CD4-positive, alpha-beta T cell treated with Interleukin-12 subunit alpha and Interleukin-12 subunit beta, for 1 hour (primary cell): ENCODE measurements at regions not wholly inside any gene's neighbourhood (a gene's known extent, or its start where the extent isn't known, plus 50 kb on each side); places are given as distances from the start of the nearest gene placed in this dataset.

Source experiments
- DNase-seq: peaks from one replicate; pipeline ENCODE4 v3.0.0-alpha.2; 2020

DNA sequence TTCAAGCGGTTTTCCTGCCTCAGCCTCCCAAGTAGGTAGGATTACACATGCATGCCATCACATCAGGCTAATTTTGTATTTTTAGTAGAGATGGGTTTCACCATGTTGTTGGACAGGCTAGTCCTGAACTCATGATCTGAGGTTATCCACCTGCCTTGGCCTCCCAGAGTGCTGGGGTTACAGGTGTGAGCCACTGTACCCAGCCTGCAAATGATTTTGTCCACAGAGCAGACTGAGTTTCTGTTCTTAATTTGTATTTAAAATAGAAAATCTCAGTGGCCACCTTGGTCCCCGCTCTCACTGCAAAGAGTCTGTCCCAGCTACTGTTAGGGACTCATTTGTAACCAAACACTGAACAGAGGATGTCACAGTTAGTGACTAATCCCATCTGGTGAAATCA is 415.7 kb upstream of the RBFOX1 start:
- no peak for DNase-seq

DNA sequence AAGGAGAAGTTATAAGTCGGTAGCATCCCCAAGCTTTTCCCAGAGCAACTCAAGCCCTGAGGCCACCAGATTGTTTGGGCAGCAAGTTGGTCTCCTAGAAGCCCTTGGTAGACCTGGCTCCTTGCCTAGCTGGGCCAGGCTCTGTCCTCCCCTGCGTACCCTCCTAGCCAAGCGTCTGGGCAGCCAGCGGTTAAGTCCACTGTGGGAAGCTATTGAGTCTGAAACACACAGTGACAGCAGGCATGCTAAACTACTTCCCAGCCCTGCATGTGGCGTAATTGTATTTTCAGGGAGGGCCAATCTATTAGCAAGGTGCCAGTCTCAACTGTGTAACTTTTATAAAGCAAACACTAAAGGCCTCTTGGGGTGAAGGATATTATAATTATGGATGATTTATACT is 419.1 kb upstream of the RBFOX1 start:
- no peak for DNase-seq

DNA sequence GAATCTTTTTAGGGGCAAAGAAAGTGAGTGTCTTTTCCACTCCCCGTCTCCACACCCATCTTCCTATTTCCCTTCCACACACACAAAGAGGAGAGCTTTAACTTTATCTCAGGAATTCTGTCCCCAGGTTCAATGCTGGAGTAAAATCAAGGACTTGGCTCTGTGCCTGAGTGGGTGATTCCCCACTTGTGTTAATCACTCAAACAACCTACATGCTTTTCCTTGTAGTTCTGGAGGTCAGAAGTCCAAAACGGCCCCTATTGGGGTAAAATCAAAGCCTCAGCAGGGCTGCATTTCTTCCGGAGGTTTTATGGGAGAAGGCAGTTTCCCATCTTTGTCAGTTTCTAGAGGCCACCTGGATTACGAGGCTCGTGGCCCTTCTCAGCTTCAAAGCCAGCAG is 422.3 kb upstream of the RBFOX1 start:
- no peak for DNase-seq

DNA sequence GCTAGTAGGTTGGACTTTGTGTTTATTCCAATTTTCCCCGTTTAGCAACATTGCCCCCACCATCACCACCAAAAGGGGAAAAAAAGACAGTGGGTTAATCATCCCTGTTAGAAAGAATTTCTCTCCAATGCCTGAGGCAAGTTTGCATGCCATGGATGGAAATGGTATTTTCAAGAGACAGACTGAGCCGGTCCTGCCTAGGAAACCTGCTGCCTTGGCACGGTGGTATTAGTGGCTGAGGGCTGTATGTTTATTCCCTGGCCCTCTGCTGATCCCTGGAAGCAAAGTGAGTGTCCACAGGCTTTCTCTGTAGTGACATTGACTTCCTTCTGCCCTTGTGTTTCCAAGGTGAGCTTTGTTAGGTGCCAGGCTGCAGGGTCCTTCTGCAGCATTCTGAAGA is 427.0 kb upstream of the RBFOX1 start:
- no peak for DNase-seq

DNA sequence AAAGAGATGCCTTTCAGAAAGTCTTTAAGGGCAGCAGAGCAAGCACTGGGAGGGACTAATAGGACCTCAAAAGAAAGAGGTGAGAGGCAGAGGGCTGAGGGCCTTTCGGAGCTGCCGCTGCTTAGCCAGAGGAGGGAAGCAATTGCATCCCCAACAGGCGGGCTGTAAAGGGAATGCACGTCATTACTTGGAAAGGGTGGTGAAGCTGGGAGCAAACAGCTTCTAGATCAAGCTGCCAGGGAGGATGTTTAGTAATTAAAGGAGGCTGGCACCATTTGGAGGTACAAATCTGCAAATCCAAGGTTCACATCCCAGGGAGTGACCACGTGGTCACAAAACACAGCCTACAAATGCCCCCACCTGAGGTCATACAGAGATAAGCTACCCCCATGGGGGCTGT is 429.0 kb upstream of the RBFOX1 start:
- no peak for DNase-seq

DNA sequence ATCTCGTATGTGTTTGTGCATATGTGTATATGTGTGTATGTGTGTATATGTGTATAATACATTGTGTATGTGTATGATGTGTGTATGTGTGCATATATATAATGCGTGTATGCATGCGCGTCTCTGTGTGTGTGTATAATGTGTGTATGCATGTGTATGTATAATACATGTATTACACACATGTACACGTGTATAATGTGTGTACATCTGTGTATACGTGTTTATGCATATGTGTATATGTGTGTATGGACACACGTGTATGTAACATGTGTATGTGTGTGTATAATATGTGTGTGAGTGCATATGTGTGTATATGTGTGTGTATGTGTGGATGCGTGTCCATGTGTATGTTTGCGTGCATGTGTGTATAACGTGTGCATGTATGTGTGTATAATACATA is 433.7 kb upstream of the RBFOX1 start:
- no peak for DNase-seq

DNA sequence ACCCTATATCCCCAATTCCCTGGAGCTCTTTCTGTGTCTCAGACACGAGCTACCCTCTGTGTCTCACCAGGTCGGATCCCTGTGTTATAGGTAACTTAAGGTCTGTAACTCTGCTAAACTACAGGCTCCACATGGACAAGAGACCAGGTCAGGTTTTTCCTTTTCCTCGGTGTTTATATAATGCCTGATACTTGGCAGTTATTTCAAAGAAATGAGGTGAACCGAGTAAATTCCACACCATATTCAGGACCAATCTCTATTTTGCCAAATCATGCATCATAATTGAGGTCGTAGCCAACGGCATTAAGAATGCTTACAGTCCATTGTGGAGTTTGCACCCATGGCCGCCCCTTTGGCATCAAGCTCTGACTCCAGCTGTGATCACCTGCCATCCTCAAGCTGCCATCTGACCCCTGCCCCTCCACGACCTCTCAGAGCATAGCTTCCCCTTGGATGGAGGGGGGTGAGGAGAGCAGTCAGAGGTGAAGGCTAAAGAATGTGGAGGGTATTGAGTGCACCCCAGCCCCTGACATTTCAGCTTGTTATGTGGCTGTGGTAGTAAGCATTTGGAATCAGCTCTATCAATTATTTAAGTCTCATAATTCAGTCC is 434.7 kb upstream of the RBFOX1 start:
- no peak for DNase-seq

DNA sequence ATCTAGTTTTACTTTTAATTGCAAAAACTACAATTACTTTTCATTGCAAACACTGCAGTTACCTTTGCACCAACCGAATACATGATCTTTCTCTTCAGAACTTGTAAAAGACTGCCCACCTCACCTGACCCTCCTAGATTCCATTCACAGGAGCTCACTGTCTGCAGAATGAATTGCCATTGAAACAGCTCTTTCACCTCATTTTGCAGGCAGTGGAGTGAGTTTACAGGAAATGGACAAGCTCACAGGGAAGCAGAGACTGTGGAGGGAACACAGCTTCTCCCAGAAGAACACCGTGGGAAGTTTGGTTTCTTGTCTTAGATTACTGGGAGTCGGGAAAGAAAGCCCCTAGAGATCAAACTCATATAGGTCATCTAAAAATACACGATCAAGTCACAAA is 439.7 kb upstream of the RBFOX1 start:
- no peak for DNase-seq

- no peak for DNase-seq
Observed at GRCh38 chr16:6891496-6891895, 441.1 kb upstream of the RBFOX1 start.

- DNase-seq = no peak
Observed at GRCh38 chr16:6888531-6888930, 444.1 kb upstream of the RBFOX1 start.

DNA sequence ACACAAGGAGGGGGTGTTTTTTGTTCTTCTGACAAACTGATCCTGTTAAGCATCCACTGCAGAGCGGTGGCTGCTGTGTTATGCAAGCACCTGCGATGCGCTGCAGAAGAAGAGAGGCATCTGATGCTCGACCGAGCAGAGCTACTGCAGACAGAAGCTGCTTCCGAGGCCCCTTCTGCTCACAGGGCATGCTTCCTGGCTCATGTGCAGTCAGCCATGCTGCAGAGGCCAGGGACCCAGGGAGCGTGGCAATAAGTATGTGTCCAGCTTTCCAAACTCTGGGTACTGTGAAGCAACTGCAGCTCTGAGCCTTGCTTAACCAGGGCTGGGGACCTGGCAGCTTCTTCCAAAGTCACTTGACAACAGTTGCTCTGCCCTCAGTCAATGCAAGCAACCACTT is 448.6 kb upstream of the RBFOX1 start:
- no peak for DNase-seq

DNA sequence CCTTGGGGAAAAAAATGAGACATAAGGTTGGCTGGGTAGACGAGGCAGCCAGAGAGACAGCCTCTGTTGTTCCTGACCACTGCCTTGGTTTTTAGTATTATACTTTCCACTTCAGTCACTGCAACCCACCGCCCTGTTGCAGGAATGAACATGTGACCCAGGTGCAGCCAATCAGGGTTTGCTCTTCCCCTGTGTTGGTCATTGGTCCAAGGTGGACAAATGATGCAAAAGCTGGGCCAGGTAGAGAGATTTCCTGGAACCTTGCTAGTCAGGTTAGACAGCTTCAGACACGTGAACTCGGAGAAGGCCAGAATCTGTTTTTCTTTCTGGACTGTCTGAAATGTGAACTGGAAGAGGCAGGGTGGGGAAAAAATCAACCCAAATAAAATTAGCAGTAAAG is 452.4 kb upstream of the RBFOX1 start:
- no peak for DNase-seq

- no peak for DNase-seq
Observed at GRCh38 chr16:6864671-6865070, 468.0 kb upstream of the RBFOX1 start.

DNA sequence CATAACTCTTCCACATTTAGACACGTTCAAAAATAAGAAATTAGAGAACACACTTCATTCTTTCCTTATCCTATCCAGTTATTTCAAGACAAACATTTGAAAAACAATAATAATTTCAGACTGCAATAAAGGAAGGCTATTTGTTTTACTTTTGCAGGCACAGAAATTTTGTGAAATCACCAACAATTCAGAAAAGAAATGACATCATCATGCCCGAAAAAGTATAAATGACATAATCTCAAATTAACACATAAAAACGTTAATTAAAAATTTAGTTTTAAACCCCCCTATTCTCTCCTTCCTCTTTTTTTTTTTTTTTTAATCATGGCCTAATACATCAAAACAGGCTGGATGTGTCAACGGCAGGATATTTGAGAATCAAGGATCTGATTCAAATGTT is 468.4 kb upstream of the RBFOX1 start:
- no peak for DNase-seq

- no peak for DNase-seq
Observed at GRCh38 chr16:6863135-6863534, 469.5 kb upstream of the RBFOX1 start.

DNA sequence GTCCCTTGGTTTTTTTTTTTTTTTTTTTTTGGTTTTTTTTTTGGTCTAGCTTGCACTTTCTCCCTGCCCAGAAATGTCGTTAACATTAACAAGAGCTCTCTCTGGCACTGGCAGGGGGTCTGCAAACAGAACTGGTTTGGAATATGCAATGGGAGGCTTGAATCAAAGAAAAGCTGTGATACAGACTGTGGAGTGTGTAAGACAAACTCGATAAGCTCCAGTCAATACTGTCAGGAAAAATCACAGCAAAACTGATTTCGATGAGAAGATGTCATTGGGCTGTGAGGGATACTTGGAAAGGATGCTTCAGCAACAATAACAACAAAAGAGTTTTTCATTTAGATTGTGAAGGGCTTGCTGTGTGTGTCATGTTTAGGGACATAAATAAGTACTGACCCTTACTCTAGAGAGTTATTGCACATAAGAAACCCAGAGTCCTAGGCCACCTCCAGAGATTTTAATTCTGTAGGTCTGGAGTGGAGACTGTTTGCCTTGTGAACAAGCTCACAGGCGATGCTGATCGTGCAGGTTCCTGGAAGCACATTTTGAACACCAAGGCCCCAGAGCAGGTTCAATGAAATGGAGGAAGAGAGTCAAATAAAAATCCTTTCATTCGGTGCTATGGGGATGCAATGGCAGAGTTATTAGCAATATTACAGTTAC is 470.7 kb upstream of the RBFOX1 start:
- no peak for DNase-seq

DNA sequence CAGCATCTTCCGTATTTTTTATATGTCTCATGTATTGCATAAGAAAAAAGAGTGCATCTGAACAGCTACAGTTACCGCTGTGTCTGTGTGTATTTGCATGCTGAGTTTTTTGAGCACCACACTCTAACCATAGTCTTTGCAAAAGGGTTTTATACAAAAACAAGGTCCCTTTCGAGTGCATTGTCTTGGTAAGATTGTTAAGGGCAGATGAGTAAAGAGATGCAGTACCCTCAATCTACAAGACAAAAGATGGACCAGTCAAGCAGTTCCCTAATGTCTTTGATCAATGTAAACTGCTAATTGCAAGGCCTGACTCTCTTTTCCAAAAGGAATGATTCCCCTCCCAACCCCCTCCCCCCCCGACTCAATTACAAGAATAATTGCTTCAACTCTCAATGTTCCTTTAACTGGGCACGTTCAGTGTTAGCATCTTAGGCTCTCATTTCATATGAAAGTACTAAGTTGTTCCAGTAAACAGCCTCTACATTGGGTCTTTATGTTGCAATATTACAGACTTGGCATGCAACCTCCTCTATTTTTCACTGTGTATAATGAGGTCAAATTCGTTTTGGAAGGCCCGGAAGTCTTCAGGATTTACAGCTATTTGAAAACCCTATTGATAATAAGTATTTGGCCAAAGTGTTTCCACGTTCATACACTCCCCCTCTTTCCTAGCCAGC is 471.4 kb upstream of the RBFOX1 start:
- DNase-seq = no peak

DNA sequence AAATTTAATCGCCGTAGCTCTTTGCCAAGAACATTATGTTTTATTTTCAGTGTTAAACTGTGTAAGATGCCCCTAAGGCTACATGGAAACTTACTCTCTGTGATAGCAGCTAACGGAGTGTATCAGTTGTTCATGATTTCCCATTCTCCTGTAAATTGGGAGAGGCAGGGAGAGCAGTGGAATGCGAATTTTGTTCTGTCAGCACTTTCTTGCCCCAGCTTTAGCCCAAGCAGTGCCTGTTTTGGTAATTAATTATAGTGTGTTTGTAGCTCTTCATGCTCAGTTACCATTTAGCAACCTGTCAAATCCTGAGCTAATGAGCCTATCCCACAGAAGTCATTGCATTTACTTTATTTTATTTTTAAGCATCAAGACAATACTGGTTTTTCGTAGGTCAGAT is 475.1 kb upstream of the RBFOX1 start:
- DNase-seq = no peak

DNA sequence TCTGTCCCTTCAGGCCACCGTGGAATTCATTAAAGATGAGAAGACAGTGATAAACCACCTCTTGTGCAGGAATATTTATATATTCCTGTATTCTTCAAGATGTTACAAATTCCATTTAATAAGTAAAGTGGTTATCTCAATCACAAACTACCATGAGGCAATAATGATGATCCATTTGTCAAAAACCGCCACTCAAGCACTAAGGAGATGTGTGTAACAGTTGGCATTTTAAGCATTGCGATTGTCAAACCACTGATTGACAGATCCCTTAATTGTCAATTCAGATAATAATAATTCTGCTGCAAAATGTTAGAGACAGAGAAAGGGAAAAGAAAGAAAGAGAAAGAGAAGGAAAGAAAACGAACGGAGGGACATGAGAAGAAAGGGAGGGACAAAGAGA is 476.1 kb upstream of the RBFOX1 start:
- DNase-seq = no peak

- no peak for DNase-seq
Observed at GRCh38 chr16:6853565-6853964, 479.1 kb upstream of the RBFOX1 start.

- no peak for DNase-seq
Observed at GRCh38 chr16:6852643-6853225, 479.9 kb upstream of the RBFOX1 start.

- no peak for DNase-seq
Observed at GRCh38 chr16:6846452-6846851, 486.2 kb upstream of the RBFOX1 start.

DNA sequence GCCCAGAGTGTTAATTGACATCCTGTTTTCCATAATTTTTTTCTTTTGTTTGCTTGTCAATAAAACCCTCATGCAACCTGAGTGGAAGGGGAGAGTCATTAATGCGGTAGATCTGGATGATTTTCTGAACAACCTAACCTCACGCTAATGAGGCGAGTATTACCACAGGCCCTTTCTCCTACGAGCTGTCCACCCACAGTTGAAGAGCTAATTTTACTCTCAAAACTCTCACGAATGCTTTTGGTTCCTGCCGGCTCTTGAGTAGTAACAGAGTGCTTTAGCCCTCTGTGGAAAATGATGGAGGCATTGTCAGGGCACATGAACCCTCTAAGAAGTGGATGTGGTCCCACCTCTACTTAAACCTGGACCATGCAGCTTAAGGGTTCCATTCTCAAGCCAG is 491.3 kb upstream of the RBFOX1 start:
- no peak for DNase-seq

DNA sequence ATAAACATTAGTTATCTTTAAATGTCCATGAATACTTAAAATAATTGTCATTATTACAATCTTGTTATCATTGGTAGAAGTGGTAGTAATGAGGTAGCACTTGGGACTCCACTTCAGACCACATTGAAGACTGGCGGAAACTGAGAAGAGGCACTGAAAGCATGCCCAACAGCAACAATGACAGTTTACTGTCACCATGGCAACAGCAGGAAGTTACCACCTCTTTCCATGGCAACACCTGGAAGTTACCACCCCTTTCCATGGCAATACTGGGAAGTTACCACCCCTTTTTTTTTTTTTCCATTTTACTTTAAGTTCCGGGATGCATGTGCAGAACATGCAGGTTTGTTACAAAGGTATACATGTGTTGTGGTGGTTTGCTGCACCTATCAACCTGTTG is 494.9 kb upstream of the RBFOX1 start:
- no peak for DNase-seq
